Ascending aorta (tissue), 2 donors: ENCODE measurements at regions not wholly inside any gene's neighbourhood (a gene's known extent, or its start where the extent isn't known, plus 50 kb on each side); places are given as distances from the start of the nearest gene placed in this dataset.

ENCODE experiments used
- DNase-seq, 2 donors: peaks; one replicate each; pipeline ENCODE4 v3.0.0-alpha.2; 2019; ENCODE audit warnings: low spot score in 2 of 2
- H3K27ac ChIP-seq, 2 donors: fragments of 200-600 bp; sonication (generic); one replicate each; pipeline ENCODE4 v1.5.1; 2016 to 2017; ENCODE audit warnings: mild to moderate bottlenecking in 1 of 2
- H3K27me3 ChIP-seq: fragments of 200-600 bp; sonication (generic); one replicate; pipeline ENCODE4 v1.5.1; 2017
- H3K36me3 ChIP-seq, 2 donors: fragments of 200-600 bp; sonication (generic); one replicate each; pipeline ENCODE4 v1.5.1; 2016
- H3K4me1 ChIP-seq, 2 donors: fragments of 200-600 bp; sonication (generic); one replicate each; pipeline ENCODE4 v1.5.1; 2016 to 2017; ENCODE audit warnings: mild to moderate bottlenecking in 1 of 2
- H3K4me3 ChIP-seq, 2 donors: fragments of 200-600 bp; sonication (generic); one replicate each; pipeline ENCODE4 v1.5.1; 2016 to 2017; ENCODE audit warnings: mild to moderate bottlenecking in 1 of 2
- H3K9me3 ChIP-seq, 2 donors: fragments of 200-600 bp; sonication (generic); one replicate each; pipeline ENCODE4 v1.5.1; 2016
- intact Hi-C: fragments of 100-400 bp; cut with DNase I; formaldehyde crosslinking; loops from one replicate; pipeline ENCODE4 v1.15.1; 2023
- TF ChIP-seq, protein P1 (sequence below), 3 experiments: fragments of 200-600 bp in 2 of 3; fragments of 450-650 bp in 1 of 3; sonication (generic) in 2 of 3; IDR thresholded peaks; one replicate each; pipeline ENCODE4 v1.5.1; 2016 to 2019; ENCODE audit warnings: antibody characterized with exemption in 3 of 3, mild to moderate bottlenecking in 1 of 3, moderate library complexity in 1 of 3

DNA sequence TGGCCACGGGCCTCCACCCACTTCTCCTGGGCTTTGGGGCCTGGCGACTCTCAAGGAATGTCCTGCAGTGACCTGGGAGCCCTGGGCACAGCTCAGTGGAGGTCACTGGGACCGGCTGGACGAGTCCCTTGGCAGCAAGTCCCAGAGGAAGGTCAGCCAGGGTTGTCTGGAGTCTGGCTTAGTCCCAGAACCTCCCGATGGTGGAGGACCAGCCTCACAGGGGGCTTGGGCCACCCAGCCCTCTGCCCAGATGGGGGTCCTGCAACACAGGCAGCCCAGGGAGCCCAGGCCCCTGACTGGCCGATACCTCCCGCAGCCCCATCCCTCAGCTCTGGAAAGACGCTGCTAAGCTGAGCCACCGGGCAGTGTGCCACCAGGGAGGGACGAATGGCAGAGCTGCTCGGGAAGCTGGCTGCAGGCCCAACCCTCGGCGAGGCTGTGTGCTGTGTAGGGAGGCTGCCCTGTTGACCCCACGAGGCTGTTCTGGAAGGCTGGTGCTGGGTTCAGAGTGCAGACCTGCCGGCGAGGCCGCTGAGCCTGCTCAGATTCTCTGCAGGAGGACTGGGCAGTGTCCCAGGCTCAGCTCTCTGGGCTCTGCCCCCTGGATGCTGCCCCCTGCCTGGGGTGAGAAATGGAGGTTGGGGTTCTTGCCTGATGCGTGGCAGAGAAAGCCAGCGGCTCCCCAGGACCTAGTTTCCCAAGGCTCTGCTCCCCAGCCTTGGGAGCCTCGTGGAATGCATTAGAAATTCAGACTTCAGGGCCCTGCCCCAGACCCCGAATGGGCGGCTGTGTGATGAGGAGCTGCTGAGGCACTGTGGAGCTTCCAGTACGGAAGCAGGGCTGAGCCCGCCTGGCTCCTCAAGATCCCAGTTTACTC, 61.7 kb downstream of the ADRA2C start:
- intact Hi-C loops, result no loop called here
- TF ChIP-seq, protein P1, sequence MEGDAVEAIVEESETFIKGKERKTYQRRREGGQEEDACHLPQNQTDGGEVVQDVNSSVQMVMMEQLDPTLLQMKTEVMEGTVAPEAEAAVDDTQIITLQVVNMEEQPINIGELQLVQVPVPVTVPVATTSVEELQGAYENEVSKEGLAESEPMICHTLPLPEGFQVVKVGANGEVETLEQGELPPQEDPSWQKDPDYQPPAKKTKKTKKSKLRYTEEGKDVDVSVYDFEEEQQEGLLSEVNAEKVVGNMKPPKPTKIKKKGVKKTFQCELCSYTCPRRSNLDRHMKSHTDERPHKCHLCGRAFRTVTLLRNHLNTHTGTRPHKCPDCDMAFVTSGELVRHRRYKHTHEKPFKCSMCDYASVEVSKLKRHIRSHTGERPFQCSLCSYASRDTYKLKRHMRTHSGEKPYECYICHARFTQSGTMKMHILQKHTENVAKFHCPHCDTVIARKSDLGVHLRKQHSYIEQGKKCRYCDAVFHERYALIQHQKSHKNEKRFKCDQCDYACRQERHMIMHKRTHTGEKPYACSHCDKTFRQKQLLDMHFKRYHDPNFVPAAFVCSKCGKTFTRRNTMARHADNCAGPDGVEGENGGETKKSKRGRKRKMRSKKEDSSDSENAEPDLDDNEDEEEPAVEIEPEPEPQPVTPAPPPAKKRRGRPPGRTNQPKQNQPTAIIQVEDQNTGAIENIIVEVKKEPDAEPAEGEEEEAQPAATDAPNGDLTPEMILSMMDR (IDR thresholded peaks at IDR 0.05), result no peak
- Histone ChIP-seq H3K4me1 (peaks cover 2 to 8% of the 10 kb centered on the region in 2 donors), H3K4me3 (peak overlapping the region in 1 of 2 donors; percentile 34), H3K27ac (peak overlapping the region; percentile 28 to 43), H3K36me3 (no peaks in the 10 kb centered on the region), H3K27me3 (no peaks in the 10 kb centered on the region), H3K9me3 (no peaks in the 10 kb centered on the region)
- DNase-seq, result peak in 1 of 2 donors; percentile 74

DNA sequence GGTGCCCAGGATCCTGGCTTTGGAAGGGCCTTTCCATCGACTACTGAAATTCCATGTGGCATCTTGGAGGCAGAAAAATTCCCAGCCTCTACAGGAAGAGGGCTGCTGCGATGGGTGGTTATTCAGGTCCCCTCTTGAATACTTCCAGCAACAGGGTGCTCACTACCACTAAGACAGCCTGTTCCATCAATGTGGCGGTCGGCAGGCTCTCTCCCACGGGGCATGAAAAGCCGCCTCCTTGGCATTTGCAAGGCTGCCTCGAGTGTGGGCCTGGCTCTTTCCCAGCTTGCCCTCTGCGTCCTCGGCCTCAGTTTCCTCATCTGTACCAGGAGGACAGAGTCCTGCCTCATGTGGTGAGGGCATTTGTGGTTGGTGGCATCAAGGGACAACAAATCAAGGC, 62.4 kb downstream of the ADRA2C start:
- TF ChIP-seq, protein P1 (IDR thresholded peaks at IDR 0.05), result no peak
- intact Hi-C loops, result no loop called here
- Histone ChIP-seq H3K27me3 (no peaks in the 10 kb centered on the region), H3K4me1 (peaks cover 2 to 8% of the 10 kb centered on the region in 2 donors), H3K27ac (no peak overlapping the region), H3K9me3 (no peaks in the 10 kb centered on the region), H3K36me3 (no peaks in the 10 kb centered on the region), H3K4me3 (no peak overlapping the region)
- DNase-seq, result no peak

DNA sequence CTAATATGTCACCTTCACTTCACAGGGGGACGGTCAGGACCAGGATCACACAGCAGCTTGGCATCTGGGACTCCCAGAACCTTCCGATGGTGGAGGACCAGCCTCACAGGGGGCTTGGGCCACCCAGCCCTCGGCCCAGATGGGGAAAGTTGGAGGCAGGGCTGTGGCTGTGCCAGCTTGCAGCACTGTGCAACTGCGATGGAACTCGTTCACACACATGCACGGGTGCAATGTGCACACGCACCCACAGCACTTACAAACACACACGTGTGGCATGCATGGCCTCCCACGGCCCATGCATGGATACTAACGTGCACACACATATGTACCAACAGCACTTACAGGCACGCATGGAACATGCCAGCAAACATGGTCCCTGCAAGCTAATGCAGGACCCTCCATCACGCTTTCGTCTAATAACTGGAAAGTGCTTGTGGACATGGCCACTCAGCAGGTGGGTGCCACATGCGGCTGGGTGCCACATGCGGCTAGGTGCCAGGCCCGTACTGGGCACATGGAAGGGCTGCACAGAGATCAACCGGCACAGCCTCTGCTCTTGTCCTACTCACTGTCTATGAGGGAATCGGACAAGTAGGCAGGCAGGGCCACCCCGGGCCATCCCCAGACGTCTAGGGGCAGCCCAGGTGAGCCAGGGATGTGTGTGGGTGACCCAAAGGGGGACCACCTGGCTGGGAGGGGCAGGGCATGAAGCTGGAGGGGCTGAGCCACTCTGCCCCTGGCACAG, 63.2 kb downstream of the ADRA2C start:
- no peak for DNase-seq
- Histone ChIP-seq H3K27me3 (no peaks in the 10 kb centered on the region), H3K4me1 (peaks cover 2 to 8% of the 10 kb centered on the region in 2 donors), H3K27ac (no peak overlapping the region), H3K36me3 (no peaks in the 10 kb centered on the region), H3K9me3 (no peaks in the 10 kb centered on the region), H3K4me3 (no peak overlapping the region)
- TF ChIP-seq, protein P1 (IDR thresholded peaks at IDR 0.05), result no peak
- intact Hi-C loops, result no loop called here

DNA sequence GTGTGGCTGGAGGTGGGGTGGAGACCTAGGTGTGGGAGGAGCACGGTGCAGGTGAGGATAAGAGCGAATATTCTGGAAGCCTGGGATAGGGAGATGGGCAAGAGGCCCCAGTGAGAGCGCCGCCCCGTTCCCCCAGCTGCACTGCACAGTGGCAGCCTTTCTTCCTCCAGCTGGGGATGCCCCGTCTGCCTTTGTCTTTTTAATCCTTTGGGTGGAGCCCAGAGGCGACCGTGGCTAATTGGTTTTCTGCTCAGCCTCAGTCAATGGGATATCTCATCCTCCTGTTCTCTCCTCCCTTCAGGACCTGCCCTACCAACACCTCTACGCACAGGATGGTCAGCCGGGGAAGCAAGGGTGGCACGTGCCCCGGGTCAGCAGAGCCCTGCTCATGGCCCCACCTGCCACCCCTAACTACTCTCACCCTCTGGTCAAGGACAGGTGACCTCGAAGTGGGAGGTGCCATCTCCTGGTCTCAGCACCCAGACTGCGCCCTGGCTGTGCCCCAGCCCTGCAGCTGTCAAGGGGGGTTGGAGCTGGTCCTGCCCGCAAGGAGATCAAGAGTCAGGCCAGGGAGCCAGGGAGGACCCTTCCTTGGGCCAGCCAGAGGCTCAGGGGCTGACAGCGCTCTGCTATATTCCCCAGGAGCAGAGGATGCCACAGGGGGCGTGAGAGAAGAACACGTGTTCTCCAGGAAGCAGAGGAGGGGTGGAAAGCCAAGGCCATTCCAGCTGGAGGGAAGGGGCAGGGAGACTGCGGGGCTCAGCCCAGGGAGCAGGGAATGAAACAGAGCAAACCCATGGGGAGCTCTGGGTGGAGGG, 64.0 kb downstream of the ADRA2C start:
- Histone ChIP-seq H3K27me3 (no peaks in the 10 kb centered on the region), H3K9me3 (no peaks in the 10 kb centered on the region), H3K27ac (no peak overlapping the region), H3K4me3 (no peak overlapping the region), H3K4me1 (peaks cover 2 to 8% of the 10 kb centered on the region in 2 donors), H3K36me3 (no peaks in the 10 kb centered on the region)
- intact Hi-C loops, result no loop called here
- no peak for DNase-seq
- TF ChIP-seq, protein P1 (IDR thresholded peaks at IDR 0.05), result no peak

DNA sequence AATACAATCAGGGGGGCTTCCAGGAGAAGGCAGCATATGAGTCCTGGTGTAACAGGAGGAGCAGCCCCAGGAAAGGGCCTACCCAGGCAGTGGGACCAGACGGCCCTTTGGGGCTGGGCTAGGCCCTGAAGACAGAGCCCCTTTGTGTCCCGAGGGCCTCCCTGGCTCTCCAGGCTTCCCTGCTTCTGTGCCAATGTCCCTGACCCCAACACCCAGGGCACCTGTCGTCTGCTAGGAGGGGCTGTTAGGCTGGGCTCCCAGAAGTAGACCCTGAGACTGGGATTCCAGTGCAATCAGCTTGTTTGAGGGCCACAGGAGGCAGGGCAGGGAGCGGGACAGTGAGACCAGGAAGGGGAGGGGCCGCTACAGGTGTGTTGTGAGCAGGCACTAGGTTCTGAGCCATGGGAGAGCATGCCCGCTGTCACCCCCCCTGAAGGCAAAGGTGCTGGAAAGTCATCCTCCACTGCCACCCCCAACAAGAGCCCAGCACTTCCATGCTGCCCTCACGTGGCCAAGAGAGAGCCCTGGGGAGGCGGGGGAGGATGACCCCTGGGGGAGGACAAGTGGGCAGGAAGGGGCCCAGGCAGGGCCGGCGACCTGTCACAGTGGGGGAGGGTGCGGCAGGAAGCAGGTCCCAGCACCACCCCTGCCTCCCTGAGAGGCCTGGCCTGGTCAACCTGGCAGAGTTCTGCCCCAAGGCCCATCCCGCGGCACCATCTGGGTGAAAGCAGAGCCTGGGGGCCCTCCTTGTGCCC, 64.8 kb downstream of the ADRA2C start:
- TF ChIP-seq, protein P1 (IDR thresholded peaks at IDR 0.05), result no peak
- DNase-seq, result no peak

More for the DNA sequence above, 64.8 kb downstream of the ADRA2C start:
- Histone ChIP-seq H3K4me1 (peaks cover 2 to 8% of the 10 kb centered on the region in 2 donors), H3K9me3 (no peaks in the 10 kb centered on the region), H3K27me3 (no peaks in the 10 kb centered on the region), H3K27ac (no peak overlapping the region), H3K36me3 (no peaks in the 10 kb centered on the region), H3K4me3 (no peak overlapping the region)
- intact Hi-C loops, result no loop called here
